ENCODE measurements at regions not wholly inside any gene's neighbourhood (a gene's known extent, or its start where the extent isn't known, plus 50 kb on each side); places are given as distances from the start of the nearest gene placed in this dataset.
"Not testable (repeated sequence)": the region's sequence is repeated elsewhere in the genome, so short reads cannot be mapped to it uniquely, and the experiment has no call there.

- no peak overlapping the region for H3K4me3 ChIP-seq (ENCODE audit: low read depth, low read length)
- DNase-seq (ENCODE audit: low read depth), result no peak
- TF ChIP-seq CTCF (IDR thresholded peaks at IDR 0.05; ENCODE audit: low read depth, low read length, missing control alignments), result no peak
These were observed 136.4 kb upstream of the FAR2 start for GRCh38 chr12:29012673-29013072.

GRCh38 chr12:29017532-29017931 lies 131.5 kb upstream of the FAR2 start:
- DNase-seq (ENCODE audit: low read depth); H3K4me3 ChIP-seq (ENCODE audit: low read depth, low read length): not testable (repeated sequence)

DNA sequence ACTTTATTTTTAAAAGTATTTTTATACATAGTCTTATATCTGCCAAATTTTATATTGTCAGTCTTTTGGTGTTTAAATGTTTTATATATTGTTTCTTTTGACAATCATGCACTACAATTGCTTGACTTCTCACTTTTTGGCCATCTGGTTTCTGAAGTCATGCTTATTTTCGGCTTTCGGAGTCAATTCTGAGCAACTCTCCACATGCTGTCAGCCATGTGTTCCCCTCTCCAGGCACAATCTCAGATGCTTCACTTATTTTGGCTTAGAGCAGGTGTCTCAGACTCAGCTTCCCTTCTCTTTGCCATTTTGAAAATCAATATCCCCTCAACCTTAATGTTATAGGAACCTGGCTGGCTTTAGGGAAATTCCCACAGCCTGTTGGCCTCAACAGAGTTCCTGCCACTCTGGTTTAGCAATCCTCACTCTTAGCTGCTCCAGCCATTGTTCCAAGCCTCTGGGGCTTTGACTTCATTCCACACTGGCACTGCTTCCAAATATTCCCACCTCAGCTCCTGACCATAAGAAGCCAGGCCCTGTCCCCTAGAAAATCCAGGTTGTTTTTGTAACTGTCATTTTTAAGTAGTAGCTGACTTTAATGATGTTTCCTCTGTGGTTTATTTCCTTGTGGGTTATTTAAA lies 125.5 kb upstream of the FAR2 start:
- H3K4me3 ChIP-seq (ENCODE audit: low read depth, low read length), result no peak overlapping the region
- DNase-seq (ENCODE audit: low read depth), result no peak
- TF ChIP-seq CTCF (IDR thresholded peaks at IDR 0.05; ENCODE audit: low read depth, low read length, missing control alignments), result no peak

- H3K4me3 ChIP-seq (ENCODE audit: low read depth, low read length), result no peak overlapping the region
- peak; percentile 21 for TF ChIP-seq CTCF (IDR thresholded peaks at IDR 0.05; ENCODE audit: low read depth, low read length, missing control alignments)
- no peak for DNase-seq (ENCODE audit: low read depth)
These were observed 125.0 kb upstream of the FAR2 start for GRCh38 chr12:29024117-29024516.

DNA sequence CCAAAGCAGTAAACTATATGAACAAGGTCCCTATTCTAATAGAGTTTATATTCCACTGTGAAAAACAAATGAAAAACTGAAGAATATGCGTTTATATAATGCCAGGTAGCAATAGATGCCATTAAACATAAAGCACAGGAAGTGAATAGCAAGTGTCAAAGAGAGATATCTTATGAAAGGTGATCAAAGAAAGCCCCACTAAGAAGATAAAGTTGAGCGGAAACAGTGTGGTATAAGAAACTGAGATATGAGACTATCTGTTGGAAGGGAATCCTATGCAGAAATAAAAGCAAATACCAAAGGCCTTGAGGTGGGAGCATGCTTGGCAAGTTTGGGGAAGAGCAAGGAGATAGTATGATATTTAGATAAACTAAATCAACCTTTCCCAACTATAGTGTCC lies 123.1 kb upstream of the FAR2 start:
- no peak for TF ChIP-seq CTCF (IDR thresholded peaks at IDR 0.05; ENCODE audit: low read depth, low read length, missing control alignments)
- H3K4me3 ChIP-seq (ENCODE audit: low read depth, low read length), result no peak overlapping the region
- DNase-seq (ENCODE audit: low read depth), result no peak

DNA sequence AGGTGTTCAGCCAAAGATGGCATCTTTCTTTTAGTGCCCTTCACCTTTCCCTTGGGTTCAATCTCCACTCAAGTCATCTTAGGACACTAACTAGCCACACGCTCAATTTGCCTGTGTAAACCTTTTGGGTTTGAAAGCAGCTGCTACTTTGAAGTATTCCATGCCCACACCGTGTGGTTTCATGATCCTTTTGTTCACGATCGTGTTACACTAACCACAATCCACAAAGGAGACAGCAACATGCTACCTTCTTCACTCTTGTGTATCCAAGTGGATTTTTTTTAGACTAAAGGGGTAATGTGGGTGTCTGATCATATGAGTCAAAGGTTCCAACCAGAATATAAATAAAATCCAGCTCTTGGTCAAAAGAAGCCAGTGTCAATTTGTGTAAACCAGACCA lies 122.7 kb upstream of the FAR2 start:
- DNase-seq (ENCODE audit: low read depth), result no peak
- H3K4me3 ChIP-seq (ENCODE audit: low read depth, low read length), result no peak overlapping the region
- no peak for TF ChIP-seq CTCF (IDR thresholded peaks at IDR 0.05; ENCODE audit: low read depth, low read length, missing control alignments)

- DNase-seq (ENCODE audit: low read depth); H3K4me3 ChIP-seq (ENCODE audit: low read depth, low read length): not testable (repeated sequence)
These were observed 119.6 kb upstream of the FAR2 start for GRCh38 chr12:29029484-29029883.

DNA sequence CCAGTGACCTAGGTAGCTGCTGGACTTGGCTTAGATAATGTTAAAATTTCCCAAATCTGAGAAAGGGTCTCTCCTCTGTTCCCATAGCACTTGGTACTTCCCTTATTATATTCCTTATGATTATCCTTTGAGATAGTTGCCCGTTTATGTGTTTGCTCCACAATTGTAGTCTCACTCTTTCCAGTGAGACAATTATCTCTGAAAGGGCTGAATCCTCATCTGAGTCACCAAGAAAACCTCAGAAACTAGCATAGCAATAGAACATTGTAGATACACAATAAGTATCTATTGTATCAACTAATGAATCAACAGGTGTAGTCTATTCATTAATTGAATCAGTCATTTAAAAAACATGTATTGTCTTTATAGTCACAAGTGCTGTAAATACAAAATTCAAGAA lies 119.1 kb upstream of the FAR2 start:
- no peak for TF ChIP-seq CTCF (IDR thresholded peaks at IDR 0.05; ENCODE audit: low read depth, low read length, missing control alignments)
- no peak overlapping the region for H3K4me3 ChIP-seq (ENCODE audit: low read depth, low read length)
- DNase-seq (ENCODE audit: low read depth), result no peak

Measured in GM12864 (cell line).